CD14-positive monocyte (primary cell): ENCODE measurements at regions not wholly inside any gene's neighbourhood (a gene's known extent, or its start where the extent isn't known, plus 50 kb on each side); places are given as distances from the start of the nearest gene placed in this dataset.

ENCODE experiments used
- DNase-seq, 3 donors: peaks; one replicate each; pipeline ENCODE4 v3.0.0-alpha.2; 2011 to 2022
- H2AFZ ChIP-seq: 2 replicates; pipeline ENCODE4 v1.6.0; 2012; ENCODE audit warnings: mild to moderate bottlenecking, low read depth, low read length, inconsistent platforms; ENCODE audit not compliant: insufficient read depth, poor library complexity, severe bottlenecking
- H3K27ac ChIP-seq, 2 donors: 1 replicate in 1 of 2; 2 replicates in 1 of 2; pipeline ENCODE4 v1.5.1; 2012 to 2013; ENCODE audit warnings: low read length in 2 of 2, control low read depth in 1 of 2, inconsistent platforms in 1 of 2, low read depth in 1 of 2, mild to moderate bottlenecking in 1 of 2
- H3K27me3 ChIP-seq, 2 donors: one replicate each; pipeline versions ENCODE4 v1.6.0 to v1.6.1; 2011 to 2013; ENCODE audit warnings: low read length in 2 of 2; ENCODE audit not compliant: control insufficient read depth in 2 of 2, insufficient read depth in 2 of 2
- H3K36me3 ChIP-seq, 2 donors: replicated peaks in 1 of 2; 1 replicate in 1 of 2; 2 replicates in 1 of 2; pipeline versions ENCODE4 v1.5.1 to v1.6.1; 2012 to 2013; ENCODE audit warnings: low read length in 2 of 2, control low read depth in 1 of 2, inconsistent platforms in 1 of 2, mild to moderate bottlenecking in 1 of 2; ENCODE audit not compliant: insufficient read depth in 2 of 2, control insufficient read depth in 1 of 2
- H3K4me1 ChIP-seq, 2 donors: 1 replicate in 1 of 2; 2 replicates in 1 of 2; pipeline versions ENCODE4 v1.5.1 to v1.6.1; 2012 to 2013; ENCODE audit warnings: low read length in 2 of 2, control low read depth in 1 of 2, inconsistent platforms in 1 of 2, mild to moderate bottlenecking in 1 of 2, moderate library complexity in 1 of 2; ENCODE audit not compliant: insufficient read depth in 2 of 2, control insufficient read depth in 1 of 2
- H3K4me2 ChIP-seq: replicated peaks from 2 replicates; pipeline ENCODE3; 2012; ENCODE audit warnings: low read length, moderate library complexity, mild to moderate bottlenecking; ENCODE audit not compliant: poor library complexity, severe bottlenecking; ENCODE audit errors: extremely low read depth
- H3K4me3 ChIP-seq, 3 experiments: fragments of 200-600 bp in 1 of 3; sonication (generic) in 1 of 3; replicated peaks in 1 of 3; 1 replicate in 2 of 3; 2 replicates in 1 of 3; pipeline ENCODE4 v1.5.1; 2011 to 2013; ENCODE audit warnings: low read length in 3 of 3, mild to moderate bottlenecking in 3 of 3, control low read depth in 2 of 3, low read depth in 2 of 3, inconsistent platforms in 1 of 3, moderate library complexity in 1 of 3
- H3K79me2 ChIP-seq: 2 replicates; pipeline ENCODE4 v1.6.0; 2012; ENCODE audit warnings: mild to moderate bottlenecking, control low read depth, inconsistent platforms, low read length, moderate library complexity; ENCODE audit not compliant: insufficient read depth
- H3K9ac ChIP-seq: 2 replicates; pipeline ENCODE4 v1.6.0; 2017; ENCODE audit warnings: low read length, mild to moderate bottlenecking; ENCODE audit not compliant: insufficient read depth, poor library complexity, severe bottlenecking
- H3K9me3 ChIP-seq, 2 donors: replicated peaks in 1 of 2; 1 replicate in 1 of 2; 2 replicates in 1 of 2; pipeline versions ENCODE4 v1.5.1 to v1.6.1; 2012 to 2013; ENCODE audit warnings: low read length in 2 of 2, control low read depth in 1 of 2; ENCODE audit not compliant: control insufficient read depth in 1 of 2, insufficient read depth in 1 of 2
- H4K20me1 ChIP-seq: 2 replicates; pipeline ENCODE4 v1.6.0; 2012; ENCODE audit warnings: mild to moderate bottlenecking, low read length, control low read depth, moderate library complexity; ENCODE audit not compliant: insufficient read depth
- H3K27ac Mint-ChIP-seq, 7 donors: one replicate each; pipeline ENCODE4 v1.8.0; 2020; ENCODE audit warnings: mild to moderate bottlenecking in 7 of 7, mixed read lengths in 7 of 7, moderate library complexity in 6 of 7, inconsistent platforms in 2 of 7
- H3K27me3 Mint-ChIP-seq, 3 donors: one replicate each; pipeline ENCODE4 v1.8.0; 2021 to 2022; ENCODE audit warnings: low read depth in 3 of 3, mild to moderate bottlenecking in 3 of 3, mixed read lengths in 3 of 3, moderate library complexity in 3 of 3, inconsistent platforms in 1 of 3
- H3K36me3 Mint-ChIP-seq, 2 donors: one replicate each; pipeline ENCODE4 v1.8.0; 2020; ENCODE audit warnings: mixed read lengths in 2 of 2, inconsistent platforms in 1 of 2, mild to moderate bottlenecking in 1 of 2
- H3K4me1 Mint-ChIP-seq: one replicate; pipeline ENCODE4 v1.8.0; 2020; ENCODE audit warnings: mild to moderate bottlenecking, mixed read lengths
- H3K4me3 Mint-ChIP-seq, 2 donors: one replicate each; pipeline ENCODE4 v1.8.0; 2020; ENCODE audit warnings: mild to moderate bottlenecking in 2 of 2, mixed read lengths in 2 of 2, moderate library complexity in 1 of 2
- H3K9me3 Mint-ChIP-seq, 7 donors: one replicate each; pipeline ENCODE4 v1.8.0; 2020 to 2022; ENCODE audit warnings: mixed read lengths in 7 of 7, mild to moderate bottlenecking in 6 of 7, moderate library complexity in 6 of 7, inconsistent platforms in 2 of 7
- CTCF ChIP-seq: fragments of 200-600 bp; IDR thresholded peaks from one replicate; pipeline ENCODE4 v1.8.0; 2022; ENCODE audit warnings: antibody characterized with exemption, mild to moderate bottlenecking
- WGBS: methylation state at CpG from one replicate; pipeline ENCODE4 v1.1.5; 2013; ENCODE audit warnings: missing lambda C conversion rate; ENCODE audit not compliant: insufficient coverage; 5-methylcytosine and 5-hydroxymethylcytosine counted together
- intact Hi-C, 2 donors: fragments of 100-400 bp; cut with micrococcal nuclease; formaldehyde crosslinking; loops; one replicate each; pipeline versions ENCODE4 v1.15.0 to v1.15.1; 2023

GRCh38 chr18:44450226-44450625, 230.5 kb upstream of the SETBP1 start:
- no peaks in the 10 kb centered on the region for H3K79me2 ChIP-seq
- WGBS = 87% methylated on average over 1 of the region's 2 CpGs
- TF ChIP-seq CTCF = no peak
- H3K4me3 Mint-ChIP-seq = no peak overlapping the region
- H3K36me3 Mint-ChIP-seq = no peaks in the 10 kb centered on the region
- H3K4me2 ChIP-seq = no peak overlapping the region
- H4K20me1 ChIP-seq = no peaks in the 10 kb centered on the region
- H3K4me1 ChIP-seq = no peaks in the 10 kb centered on the region
- H3K27ac Mint-ChIP-seq = no peak overlapping the region
- DNase-seq = no peak
- peaks cover 0 to 6% (median 2%) of the 10 kb centered on the region in 3 donors for H3K27me3 Mint-ChIP-seq
- intact Hi-C loops = no loop called here
- H3K9me3 ChIP-seq = no peaks in the 10 kb centered on the region
- no peaks in the 10 kb centered on the region for H3K27me3 ChIP-seq
- no peak overlapping the region for H3K9ac ChIP-seq
- no peaks in the 10 kb centered on the region for H3K4me1 Mint-ChIP-seq
- H3K4me3 ChIP-seq = no peak overlapping the region
- H3K9me3 Mint-ChIP-seq = peaks cover 0 to 10% (median 4%) of the 10 kb centered on the region in 7 donors
- H3K36me3 ChIP-seq = no peaks in the 10 kb centered on the region
- H3K27ac ChIP-seq = no peak overlapping the region
- no peak overlapping the region for H2AFZ ChIP-seq

GRCh38 chr18:44452346-44452745, 228.3 kb upstream of the SETBP1 start:
- H3K27ac Mint-ChIP-seq = no peak overlapping the region
- Histone ChIP-seq H3K4me3 (no peak overlapping the region), H3K27me3 (no peaks in the 10 kb centered on the region), H3K4me1 (no peaks in the 10 kb centered on the region), H3K4me2 (no peak overlapping the region), H3K27ac (no peak overlapping the region), H3K9ac (no peak overlapping the region), H3K79me2 (no peaks in the 10 kb centered on the region), H2AFZ (no peak overlapping the region), H3K36me3 (no peaks in the 10 kb centered on the region), H4K20me1 (no peaks in the 10 kb centered on the region), H3K9me3 (no peaks in the 10 kb centered on the region)
- intact Hi-C loops = no loop called here
- H3K4me1 Mint-ChIP-seq = no peaks in the 10 kb centered on the region
- H3K4me3 Mint-ChIP-seq = no peak overlapping the region
- no peaks in the 10 kb centered on the region for H3K36me3 Mint-ChIP-seq
- peaks cover 0 to 7% (median 2%) of the 10 kb centered on the region in 3 donors for H3K27me3 Mint-ChIP-seq
- no peak for TF ChIP-seq CTCF
- WGBS = 100% methylated on average over 1 of the region's 2 CpGs
- no peak for DNase-seq
- peaks cover 0 to 5% (median 2%) of the 10 kb centered on the region in 7 donors for H3K9me3 Mint-ChIP-seq
